HL-60 (cell line): ENCODE measurements at regions not wholly inside any gene's neighbourhood (a gene's known extent, or its start where the extent isn't known, plus 50 kb on each side); places are given as distances from the start of the nearest gene placed in this dataset.

Experiments used
- DNase-seq, 2 experiments: peaks; one replicate each; pipeline ENCODE4 v3.0.0-alpha.2; 2010 to 2020; ENCODE audit warnings: low read depth in 1 of 2, low spot score in 1 of 2
- H3K27ac ChIP-seq: fragments of 250-450 bp; sonication (Bioruptor Pico); replicated peaks from 2 replicates; pipeline ENCODE4 v1.5.1; 2020; ENCODE audit warnings: mild to moderate bottlenecking, moderate library complexity
- H3K27me3 ChIP-seq: fragments of 250-450 bp; sonication (Bioruptor Pico); 2 replicates; pipeline ENCODE4 v1.5.1; 2021; ENCODE audit warnings: mild to moderate bottlenecking, moderate library complexity; ENCODE audit not compliant: insufficient read depth, poor library complexity, severe bottlenecking
- H3K4me3 ChIP-seq: replicated peaks from 2 replicates; pipeline ENCODE4 v1.5.1; 2011; ENCODE audit warnings: mild to moderate bottlenecking, control low read depth, low read length; ENCODE audit not compliant: insufficient read depth
- CTCF ChIP-seq: IDR thresholded peaks from one replicate; pipeline ENCODE4 v1.5.1; 2011; ENCODE audit warnings: low read length, control low read depth, inconsistent platforms; ENCODE audit not compliant: insufficient read depth
- GABPA ChIP-seq: IDR thresholded peaks from 2 replicates; pipeline ENCODE4 v1.6.1; 2012; ENCODE audit warnings: low read depth
- POLR2AphosphoS5 ChIP-seq: IDR thresholded peaks from 2 replicates; pipeline ENCODE4 v1.6.1; 2012; ENCODE audit warnings: low read depth
- SPI1 ChIP-seq: IDR thresholded peaks from 2 replicates; pipeline ENCODE4 v1.6.1; 2012; ENCODE audit warnings: low read depth, mild to moderate bottlenecking, borderline replicate concordance
- TF ChIP-seq, protein P1 (sequence below): IDR thresholded peaks from 2 replicates; pipeline ENCODE4 v1.6.1; 2012; ENCODE audit warnings: low read depth; ENCODE audit not compliant: insufficient replicate concordance

DNA sequence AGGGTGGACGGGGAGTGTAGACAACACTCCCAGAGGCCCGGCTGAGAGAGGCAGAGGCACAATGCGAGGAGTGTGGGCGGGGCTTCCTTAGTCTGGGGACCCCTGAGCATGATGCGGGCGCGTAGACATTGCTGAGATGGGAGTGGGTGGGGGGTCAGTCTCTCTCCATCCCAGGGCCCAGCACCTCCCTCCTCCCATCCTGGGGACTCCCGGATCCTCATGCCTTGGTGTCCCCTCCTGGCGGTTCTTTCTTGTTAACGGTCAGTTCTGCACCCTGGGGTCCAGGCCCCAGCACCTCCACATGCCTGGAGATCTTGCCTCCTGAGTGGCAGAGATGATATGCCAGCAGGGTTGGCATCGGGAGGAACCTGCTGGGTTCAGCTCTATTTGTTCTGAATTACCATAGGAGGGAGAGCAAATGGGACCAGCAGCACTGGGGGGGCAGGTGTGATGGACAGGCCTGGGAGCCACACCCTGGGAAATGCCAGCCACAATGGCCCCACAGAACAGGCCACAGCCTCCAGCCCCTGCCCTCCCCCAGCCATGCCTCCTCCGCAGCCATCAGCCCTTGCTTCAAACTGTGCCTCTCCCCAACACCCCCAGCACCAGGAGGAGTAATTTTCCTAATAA, 55.7 kb downstream of the RTL6 start:
- Histone ChIP-seq H3K27me3 (no peaks in the 10 kb centered on the region), H3K4me3 (no peak overlapping the region), H3K27ac (no peak overlapping the region)
- no peak for TF ChIP-seq SPI1
- no peak for DNase-seq

DNA sequence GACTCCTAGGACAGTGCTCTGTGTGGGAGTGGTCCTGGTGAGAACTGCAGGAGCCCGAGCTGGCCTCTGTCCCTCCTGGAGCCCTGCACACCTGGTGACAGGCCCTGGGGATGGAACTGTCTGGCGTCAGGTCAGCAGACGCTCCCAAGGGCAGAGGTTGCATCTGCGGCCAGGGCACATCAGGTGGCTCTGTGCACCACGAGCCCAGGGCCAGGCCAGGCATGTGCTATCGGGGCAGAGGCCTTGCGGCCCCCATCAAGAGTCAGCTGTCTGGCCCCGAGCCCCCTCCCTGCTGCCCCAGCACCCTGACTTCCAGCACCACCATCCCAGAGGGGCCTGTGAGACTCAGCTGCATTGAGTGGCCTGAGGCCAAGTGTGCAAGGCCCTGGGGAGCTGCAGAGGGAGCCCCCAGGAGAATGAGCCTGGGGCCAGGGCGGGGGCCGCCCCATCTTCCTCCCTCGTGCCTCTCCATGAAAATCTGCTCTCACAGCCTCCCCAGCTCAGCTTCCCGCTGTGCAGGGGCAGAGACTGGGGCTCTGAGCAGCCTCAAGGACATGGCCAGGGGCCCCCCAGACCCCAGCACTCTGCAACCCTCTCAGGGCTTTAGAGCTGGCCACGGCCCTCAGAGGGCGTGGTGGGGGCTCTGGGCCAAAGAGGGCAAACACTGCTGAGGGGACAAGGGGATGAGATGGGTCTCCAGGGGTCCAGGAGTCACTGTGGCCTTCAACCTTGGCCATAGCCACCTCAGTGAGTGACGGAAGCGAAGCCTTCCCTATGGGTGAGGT, 56.4 kb downstream of the RTL6 start:
- H3K27ac ChIP-seq = no peak overlapping the region
- H3K4me3 ChIP-seq = no peak overlapping the region
- no peak for DNase-seq
- H3K27me3 ChIP-seq = no peaks in the 10 kb centered on the region
- TF ChIP-seq SPI1 = no peak
- no peak for TF ChIP-seq GABPA
- no peak for TF ChIP-seq POLR2AphosphoS5
- TF ChIP-seq, protein P1, sequence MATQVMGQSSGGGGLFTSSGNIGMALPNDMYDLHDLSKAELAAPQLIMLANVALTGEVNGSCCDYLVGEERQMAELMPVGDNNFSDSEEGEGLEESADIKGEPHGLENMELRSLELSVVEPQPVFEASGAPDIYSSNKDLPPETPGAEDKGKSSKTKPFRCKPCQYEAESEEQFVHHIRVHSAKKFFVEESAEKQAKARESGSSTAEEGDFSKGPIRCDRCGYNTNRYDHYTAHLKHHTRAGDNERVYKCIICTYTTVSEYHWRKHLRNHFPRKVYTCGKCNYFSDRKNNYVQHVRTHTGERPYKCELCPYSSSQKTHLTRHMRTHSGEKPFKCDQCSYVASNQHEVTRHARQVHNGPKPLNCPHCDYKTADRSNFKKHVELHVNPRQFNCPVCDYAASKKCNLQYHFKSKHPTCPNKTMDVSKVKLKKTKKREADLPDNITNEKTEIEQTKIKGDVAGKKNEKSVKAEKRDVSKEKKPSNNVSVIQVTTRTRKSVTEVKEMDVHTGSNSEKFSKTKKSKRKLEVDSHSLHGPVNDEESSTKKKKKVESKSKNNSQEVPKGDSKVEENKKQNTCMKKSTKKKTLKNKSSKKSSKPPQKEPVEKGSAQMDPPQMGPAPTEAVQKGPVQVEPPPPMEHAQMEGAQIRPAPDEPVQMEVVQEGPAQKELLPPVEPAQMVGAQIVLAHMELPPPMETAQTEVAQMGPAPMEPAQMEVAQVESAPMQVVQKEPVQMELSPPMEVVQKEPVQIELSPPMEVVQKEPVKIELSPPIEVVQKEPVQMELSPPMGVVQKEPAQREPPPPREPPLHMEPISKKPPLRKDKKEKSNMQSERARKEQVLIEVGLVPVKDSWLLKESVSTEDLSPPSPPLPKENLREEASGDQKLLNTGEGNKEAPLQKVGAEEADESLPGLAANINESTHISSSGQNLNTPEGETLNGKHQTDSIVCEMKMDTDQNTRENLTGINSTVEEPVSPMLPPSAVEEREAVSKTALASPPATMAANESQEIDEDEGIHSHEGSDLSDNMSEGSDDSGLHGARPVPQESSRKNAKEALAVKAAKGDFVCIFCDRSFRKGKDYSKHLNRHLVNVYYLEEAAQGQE = no peak
- no peak for TF ChIP-seq CTCF

DNA sequence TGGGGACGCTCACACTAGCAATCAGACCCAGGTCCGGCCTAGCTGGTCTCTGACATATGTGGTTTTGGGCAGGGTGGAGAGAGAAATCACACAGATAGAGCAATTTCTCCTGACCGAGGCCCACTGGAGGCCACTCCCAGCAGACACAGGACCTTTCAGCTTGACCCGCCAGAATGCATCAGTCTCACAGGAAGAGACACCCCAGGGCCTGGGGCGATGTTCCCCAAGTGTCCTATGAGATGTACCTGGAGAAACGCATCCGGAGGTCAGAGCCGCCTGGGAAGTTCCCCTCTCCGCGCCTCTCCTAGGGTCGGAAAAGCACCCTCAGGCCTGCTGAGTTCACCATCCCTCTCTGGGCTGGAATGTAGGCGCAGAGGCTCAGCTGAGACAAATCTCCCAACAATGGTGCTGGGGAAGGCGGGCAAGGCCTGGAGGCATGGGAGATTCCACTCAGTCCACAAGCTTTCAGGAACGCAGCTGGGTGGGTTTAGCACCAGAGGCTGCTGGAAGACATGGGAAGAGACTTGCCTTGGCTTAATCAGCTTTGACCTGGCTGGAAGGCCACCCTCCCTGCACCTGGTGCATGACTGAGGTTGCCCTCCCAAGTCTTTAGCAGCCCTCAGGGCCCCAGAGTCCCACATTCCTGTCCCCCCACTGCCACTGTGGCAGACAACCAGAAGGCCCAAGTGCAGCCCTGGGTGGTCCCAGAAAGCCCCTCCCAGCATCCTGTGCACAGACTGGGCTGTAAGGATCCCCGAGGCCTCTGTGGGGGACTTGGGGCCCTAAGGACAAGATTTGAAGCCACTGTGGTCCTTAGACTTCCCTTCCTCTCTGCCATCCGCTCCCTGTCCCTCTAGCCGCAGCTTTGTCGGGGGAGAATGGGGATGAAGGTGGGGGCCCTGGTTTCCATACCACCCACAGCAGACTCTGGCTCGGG, 57.5 kb downstream of the RTL6 start:
- Histone ChIP-seq H3K27ac (no peak overlapping the region), H3K4me3 (no peak overlapping the region), H3K27me3 (no peaks in the 10 kb centered on the region)
- TF ChIP-seq CTCF (no peak), GABPA (no peak), SPI1 (no peak), POLR2AphosphoS5 (no peak)
- TF ChIP-seq, protein P1 = no peak
- no peak for DNase-seq
